ENCODE measurements at regions not wholly inside any gene's neighbourhood (a gene's known extent, or its start where the extent isn't known, plus 50 kb on each side); places are given as distances from the start of the nearest gene placed in this dataset.

DNA sequence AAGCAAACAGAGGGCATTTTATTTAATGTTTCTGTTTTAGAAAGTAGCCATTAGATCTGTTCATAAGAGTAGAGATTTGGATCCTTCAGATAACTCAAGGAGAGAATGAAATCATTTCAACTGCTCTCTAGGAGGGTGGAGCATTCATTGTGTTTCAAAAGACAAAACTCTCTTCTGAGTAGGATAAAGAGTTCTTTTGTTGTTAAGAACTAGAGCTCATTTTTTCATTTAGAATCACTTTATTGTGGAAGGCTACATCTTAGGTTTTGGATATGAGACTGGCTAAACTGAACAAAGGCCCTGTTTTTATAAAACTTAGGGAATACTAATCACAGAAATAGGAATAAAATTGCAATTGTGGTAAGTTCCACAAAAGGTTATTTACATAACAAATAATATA, 193.9 kb upstream of the PCDH10 start:
- intact Hi-C loops (cut with DNase I; ENCODE audit: low total_unique reads): no loop called here
- DNase-seq (ENCODE audit: low spot score in 2 of 2): no peak
- no peak overlapping the region for H3K4me3 ChIP-seq (ENCODE audit: low read depth, poor library complexity, severe bottlenecking)
- TF ChIP-seq, protein P1, sequence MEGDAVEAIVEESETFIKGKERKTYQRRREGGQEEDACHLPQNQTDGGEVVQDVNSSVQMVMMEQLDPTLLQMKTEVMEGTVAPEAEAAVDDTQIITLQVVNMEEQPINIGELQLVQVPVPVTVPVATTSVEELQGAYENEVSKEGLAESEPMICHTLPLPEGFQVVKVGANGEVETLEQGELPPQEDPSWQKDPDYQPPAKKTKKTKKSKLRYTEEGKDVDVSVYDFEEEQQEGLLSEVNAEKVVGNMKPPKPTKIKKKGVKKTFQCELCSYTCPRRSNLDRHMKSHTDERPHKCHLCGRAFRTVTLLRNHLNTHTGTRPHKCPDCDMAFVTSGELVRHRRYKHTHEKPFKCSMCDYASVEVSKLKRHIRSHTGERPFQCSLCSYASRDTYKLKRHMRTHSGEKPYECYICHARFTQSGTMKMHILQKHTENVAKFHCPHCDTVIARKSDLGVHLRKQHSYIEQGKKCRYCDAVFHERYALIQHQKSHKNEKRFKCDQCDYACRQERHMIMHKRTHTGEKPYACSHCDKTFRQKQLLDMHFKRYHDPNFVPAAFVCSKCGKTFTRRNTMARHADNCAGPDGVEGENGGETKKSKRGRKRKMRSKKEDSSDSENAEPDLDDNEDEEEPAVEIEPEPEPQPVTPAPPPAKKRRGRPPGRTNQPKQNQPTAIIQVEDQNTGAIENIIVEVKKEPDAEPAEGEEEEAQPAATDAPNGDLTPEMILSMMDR (IDR thresholded peaks at IDR 0.05): no peak
- no peak for TF ChIP-seq POLR2A (IDR thresholded peaks at IDR 0.05)

DNA sequence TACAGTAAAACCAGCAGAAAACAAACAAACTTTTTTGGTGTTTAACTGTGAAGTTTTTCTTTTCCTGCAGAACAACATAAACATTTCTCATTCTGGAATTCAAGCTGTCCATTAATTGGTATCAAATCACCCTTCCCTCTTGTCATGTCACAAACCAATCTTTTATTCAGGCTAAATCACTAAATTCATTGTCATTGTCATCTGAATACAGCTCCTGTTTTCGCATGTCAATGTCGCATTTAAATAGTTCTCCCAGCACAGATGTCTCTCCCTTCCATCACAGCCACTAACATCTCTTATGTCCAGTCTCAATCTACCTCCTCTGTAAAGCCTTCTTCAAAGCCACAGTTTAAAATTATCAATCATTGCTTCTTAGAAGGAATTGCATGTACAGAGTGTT, 192.1 kb upstream of the PCDH10 start:
- 94 to 97% methylated on average over 2 of the region's 2 CpGs for WGBS, 2 donors
- no peak for DNase-seq (ENCODE audit: low spot score in 2 of 2)
- TF ChIP-seq POLR2A (IDR thresholded peaks at IDR 0.05): no peak
- TF ChIP-seq, protein P1 (IDR thresholded peaks at IDR 0.05): no peak
- intact Hi-C loops (cut with DNase I; ENCODE audit: low total_unique reads): no loop called here
- no peak overlapping the region for H3K4me3 ChIP-seq (ENCODE audit: low read depth, poor library complexity, severe bottlenecking)

DNA sequence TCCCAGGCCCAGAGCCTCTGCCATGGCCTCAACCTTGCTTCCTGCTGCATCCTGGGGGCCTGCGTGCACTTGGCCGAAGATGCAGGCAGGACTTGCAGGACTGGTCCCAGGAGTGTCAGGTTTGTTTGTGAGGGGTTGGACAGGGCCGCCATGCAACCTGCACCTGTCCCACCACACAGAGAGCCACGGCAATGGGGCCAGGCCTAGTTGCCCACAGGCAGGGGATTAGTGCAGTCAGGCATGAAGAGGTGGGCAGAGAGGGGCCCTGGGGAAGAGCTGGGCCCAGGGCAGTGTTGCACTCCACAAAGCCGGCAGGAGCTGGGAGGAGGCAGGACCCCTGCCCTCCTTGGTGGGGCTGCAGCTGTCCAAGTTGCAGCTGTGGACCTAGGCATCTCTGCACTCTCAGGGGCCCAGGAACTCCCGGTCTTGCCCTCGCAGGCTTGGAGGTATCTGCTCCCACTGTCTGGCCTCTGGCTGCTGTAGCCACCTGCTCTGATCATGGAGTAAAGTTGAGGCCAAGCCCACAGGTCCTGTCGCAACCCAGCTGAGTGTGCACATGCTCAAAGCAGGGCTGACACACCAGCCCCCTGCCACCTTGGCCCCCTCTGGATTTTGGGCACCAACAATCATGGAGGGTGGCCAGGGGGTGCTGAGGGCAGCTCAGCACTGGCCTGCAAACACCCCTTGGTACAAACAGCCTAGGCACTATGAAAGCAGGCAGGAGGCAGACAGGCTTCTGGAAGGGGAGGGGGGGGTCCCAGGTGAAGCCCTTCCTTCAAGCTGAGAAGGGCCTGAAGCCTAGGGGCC, 190.4 kb upstream of the PCDH10 start:
- H3K4me3 ChIP-seq (ENCODE audit: low read depth, poor library complexity, severe bottlenecking): no peak overlapping the region
- DNase-seq (ENCODE audit: low spot score in 2 of 2): peak in 1 of 2 donors; percentile 64
- WGBS, 2 donors: 85 to 95% methylated on average over 5 to 8 of the region's 8 CpGs
- intact Hi-C loops (cut with DNase I; ENCODE audit: low total_unique reads): no loop called here
- TF ChIP-seq POLR2A (IDR thresholded peaks at IDR 0.05): no peak
- TF ChIP-seq, protein P1 (IDR thresholded peaks at IDR 0.05): no peak

DNA sequence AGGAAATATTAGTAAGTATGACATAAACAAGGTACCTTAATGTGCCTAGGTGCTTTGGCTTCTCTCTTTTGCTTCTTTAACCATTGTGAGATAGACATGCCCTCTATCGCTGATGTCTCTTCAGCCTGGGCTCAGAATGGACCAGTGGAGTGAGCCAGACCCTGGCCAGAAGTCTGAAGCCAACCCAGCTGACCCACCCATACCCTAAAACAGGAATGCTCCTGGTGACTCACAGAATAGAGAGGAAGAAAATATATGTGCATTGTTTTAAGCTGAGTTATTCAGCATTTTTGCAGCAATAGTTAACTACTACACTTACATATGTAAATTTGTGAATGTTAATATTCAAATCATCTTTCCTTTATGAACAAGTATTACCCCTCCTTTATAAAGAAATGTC, 167.5 kb upstream of the PCDH10 start:
- TF ChIP-seq, protein P1 (IDR thresholded peaks at IDR 0.05): no peak
- no peak for TF ChIP-seq POLR2A (IDR thresholded peaks at IDR 0.05)
- no peak overlapping the region for H3K4me3 ChIP-seq (ENCODE audit: low read depth, poor library complexity, severe bottlenecking)
- WGBS, 2 donors: 82 to 100% methylated on average over 1 of the region's 1 CpG
- intact Hi-C loops (cut with DNase I; ENCODE audit: low total_unique reads): no loop called here
- no peak for DNase-seq (ENCODE audit: low spot score in 2 of 2)

DNA sequence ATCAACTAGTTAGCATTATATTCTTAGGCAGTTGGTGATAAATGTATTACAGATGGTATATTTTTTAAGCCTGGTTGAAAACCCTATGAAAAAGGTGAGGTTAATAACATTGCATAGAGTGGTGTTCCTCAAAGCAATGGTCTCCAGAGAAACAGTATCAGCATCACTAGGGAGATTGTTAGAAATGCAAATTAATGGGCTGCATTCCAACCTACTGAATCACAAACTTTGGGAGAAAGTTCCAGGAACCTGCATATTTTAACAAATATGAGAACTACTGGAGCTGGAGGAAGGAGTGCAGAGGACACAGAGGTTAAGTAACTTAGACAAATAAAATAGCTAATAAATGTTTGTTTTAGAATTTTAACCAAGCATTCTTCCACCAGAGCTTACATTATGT, 166.9 kb upstream of the PCDH10 start:
- intact Hi-C loops (cut with DNase I; ENCODE audit: low total_unique reads): no loop called here
- no peak for DNase-seq (ENCODE audit: low spot score in 2 of 2)
- no peak for TF ChIP-seq POLR2A (IDR thresholded peaks at IDR 0.05)
- TF ChIP-seq, protein P1 (IDR thresholded peaks at IDR 0.05): no peak
- H3K4me3 ChIP-seq (ENCODE audit: low read depth, poor library complexity, severe bottlenecking): no peak overlapping the region

DNA sequence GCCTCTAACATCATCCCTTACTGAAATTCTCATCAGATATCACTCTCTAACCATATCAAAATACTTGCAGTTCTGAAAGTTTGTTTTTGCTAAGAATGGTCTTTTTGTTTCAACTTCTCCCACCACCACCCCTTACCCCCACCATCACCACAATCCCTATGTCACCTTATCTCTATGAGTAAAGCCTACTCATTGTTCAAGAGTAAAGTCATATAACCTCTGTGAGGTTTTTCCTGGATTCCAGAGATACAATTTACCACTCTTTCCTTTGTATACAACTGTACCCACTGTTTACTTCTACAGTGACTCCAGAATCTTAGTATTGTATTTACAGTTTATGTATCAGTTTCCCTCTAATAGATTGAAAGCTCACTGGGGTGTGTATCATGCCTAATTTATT, 158.0 kb upstream of the PCDH10 start:
- DNase-seq (ENCODE audit: low spot score in 2 of 2): no peak
- TF ChIP-seq, protein P1 (IDR thresholded peaks at IDR 0.05): no peak
- no peak for TF ChIP-seq POLR2A (IDR thresholded peaks at IDR 0.05)
- H3K4me3 ChIP-seq (ENCODE audit: low read depth, poor library complexity, severe bottlenecking): no peak overlapping the region
- intact Hi-C loops (cut with DNase I; ENCODE audit: low total_unique reads): no loop called here

All from lower leg skin (tissue), 4 donors.